PC-3 (cell line): ENCODE measurements at regions not wholly inside any gene's neighbourhood (a gene's known extent, or its start where the extent isn't known, plus 50 kb on each side); places are given as distances from the start of the nearest gene placed in this dataset.
"Not testable (repeated sequence)": the region's sequence is repeated elsewhere in the genome, so short reads cannot be mapped to it uniquely, and the experiment has no call there.

ENCODE experiments used
- ATAC-seq: fragments of 200-7000 bp; cut with Tn5 transposase; 2 replicates; pipeline ENCODE4 v1.9.1; 2020; ENCODE audit warnings: mild to moderate bottlenecking, moderate library complexity
- BruUV-seq: library from RNA; stranded (reverse); fragments of 400-500 nt; replicated peaks from 2 replicates; lab custom pipeline; 2021; lab: Mats Ljungman, UMichigan
- CTCF ChIA-PET: fragments of 300-600 bp; sonication (Branson Sonifier 250); formaldehyde crosslinking; loops from one replicate; lab custom pipeline; 2022; ENCODE audit warnings: antibody characterized with exemption; lab: Charles Lee
- POLR2A ChIA-PET: fragments of 300-600 bp; sonication (Branson Sonifier 250); formaldehyde crosslinking; loops from one replicate; lab custom pipeline; 2022; ENCODE audit warnings: antibody characterized with exemption; ENCODE audit not compliant: unreplicated experiment; lab: Charles Lee
- DNase-seq: peaks from one replicate; pipeline ENCODE4 v3.0.0-alpha.2; 2015
- H2AFZ ChIP-seq: fragments of 300-600 bp; sonication (generic); 2 replicates; pipeline ENCODE4 v1.6.0; 2016; ENCODE audit warnings: antibody characterized with exemption, low read length
- H3F3A ChIP-seq: fragments of 300-600 bp; sonication (generic); one replicate; pipeline ENCODE4 v1.6.0; 2017; ENCODE audit warnings: antibody characterized with exemption, low read length, control low read depth, mild to moderate bottlenecking; ENCODE audit not compliant: unreplicated experiment
- H3K27ac ChIP-seq: fragments of 300-600 bp; sonication (generic); 2 replicates; pipeline ENCODE4 v1.5.1; 2016; ENCODE audit warnings: mild to moderate bottlenecking, low read length
- H3K27me3 ChIP-seq: fragments of 300-600 bp; sonication (generic); 2 replicates; pipeline ENCODE4 v1.6.1; 2016; ENCODE audit warnings: low read length, mixed read lengths
- H3K36me3 ChIP-seq: fragments of 300-600 bp; sonication (generic); 2 replicates; pipeline ENCODE4 v1.6.1; 2016; ENCODE audit warnings: low read depth, mixed run types, low read length, mixed read lengths
- H3K4me1 ChIP-seq: fragments of 300-600 bp; sonication (generic); 2 replicates; pipeline ENCODE4 v1.5.1; 2016; ENCODE audit warnings: low read length; ENCODE audit not compliant: insufficient read depth
- H3K4me2 ChIP-seq: fragments of 300-600 bp; sonication (generic); 2 replicates; pipeline ENCODE4 v1.6.0; 2016; ENCODE audit warnings: low read length
- H3K4me3 ChIP-seq: fragments of 300-600 bp; sonication (generic); 2 replicates; pipeline ENCODE4 v1.5.1; 2016; ENCODE audit warnings: mild to moderate bottlenecking, low read length, mixed read lengths
- H3K79me2 ChIP-seq: fragments of 300-600 bp; sonication (generic); 2 replicates; pipeline ENCODE4 v1.6.1; 2017; ENCODE audit warnings: low read length, mixed read lengths
- H3K9ac ChIP-seq: fragments of 300-600 bp; sonication (generic); 2 replicates; pipeline ENCODE4 v1.6.0; 2016; ENCODE audit warnings: mild to moderate bottlenecking, low read length
- H3K9me2 ChIP-seq: fragments of 300-600 bp; sonication (generic); replicated peaks from 2 replicates; pipeline ENCODE4 v1.6.1; 2016; ENCODE audit warnings: mixed run types, low read length, mixed read lengths
- H3K9me3 ChIP-seq: fragments of 300-600 bp; sonication (generic); 2 replicates; pipeline ENCODE4 v1.6.1; 2016; ENCODE audit warnings: low read length, mixed read lengths
- H4K20me1 ChIP-seq: fragments of 300-600 bp; sonication (generic); 2 replicates; pipeline ENCODE4 v1.6.1; 2016; ENCODE audit warnings: low read length, mixed read lengths
- EZH2 ChIP-seq: fragments of 300-600 bp; sonication (generic); IDR thresholded peaks from one replicate; pipeline ENCODE4 v1.6.1; 2017; ENCODE audit warnings: antibody characterized with exemption, mild to moderate bottlenecking, low read length; ENCODE audit not compliant: unreplicated experiment
- EZH2phosphoT487 ChIP-seq: fragments of 300-600 bp; sonication (generic); IDR thresholded peaks from 2 replicates; pipeline ENCODE4 v1.6.1; 2018; ENCODE audit warnings: mild to moderate bottlenecking, antibody characterized with exemption, low read length, borderline replicate concordance
- intact Hi-C: fragments of 100-400 bp; cut with micrococcal nuclease; formaldehyde crosslinking; loops from 2 replicates; pipeline ENCODE4 v1.9.0; 2023
- TF ChIP-seq, protein P1 (sequence below): fragments of 300-600 bp; sonication (generic); conservative IDR thresholded peaks from 2 replicates; pipeline ENCODE4 v1.5.1; 2017; ENCODE audit warnings: antibody characterized with exemption, low read depth, mild to moderate bottlenecking, low read length

DNA sequence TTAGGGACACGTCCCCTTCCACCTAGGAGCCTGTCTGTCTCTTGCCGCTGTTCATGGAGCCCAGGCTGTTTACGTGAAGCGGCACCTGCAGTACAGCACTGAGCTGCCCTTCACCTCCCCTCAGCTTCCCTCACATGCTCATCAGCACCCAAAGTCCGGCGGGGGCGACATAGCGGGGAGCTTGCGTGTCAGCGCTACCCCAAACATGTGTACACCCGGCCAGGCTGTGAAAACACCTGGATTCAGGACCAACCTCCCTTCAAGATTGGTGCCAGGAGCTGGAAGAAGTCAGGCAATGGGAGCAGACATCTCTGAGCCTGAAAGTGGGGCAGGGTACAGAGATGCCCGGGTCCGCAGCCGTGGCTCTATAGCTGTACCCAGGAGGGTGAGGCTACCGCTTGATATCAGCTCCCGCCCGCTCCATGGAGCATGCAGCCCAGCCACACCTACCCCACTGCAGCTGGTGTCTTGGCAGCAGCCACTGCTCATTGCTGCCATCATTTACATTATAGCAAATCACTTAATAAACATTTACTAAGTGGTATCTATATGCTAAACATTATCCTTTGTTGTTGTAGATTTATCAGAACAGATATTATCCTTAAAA is 712.1 kb downstream of the CDH9 start:
- TF ChIP-seq EZH2phosphoT487 (no peak), EZH2 (no peak)
- TF ChIP-seq, protein P1, sequence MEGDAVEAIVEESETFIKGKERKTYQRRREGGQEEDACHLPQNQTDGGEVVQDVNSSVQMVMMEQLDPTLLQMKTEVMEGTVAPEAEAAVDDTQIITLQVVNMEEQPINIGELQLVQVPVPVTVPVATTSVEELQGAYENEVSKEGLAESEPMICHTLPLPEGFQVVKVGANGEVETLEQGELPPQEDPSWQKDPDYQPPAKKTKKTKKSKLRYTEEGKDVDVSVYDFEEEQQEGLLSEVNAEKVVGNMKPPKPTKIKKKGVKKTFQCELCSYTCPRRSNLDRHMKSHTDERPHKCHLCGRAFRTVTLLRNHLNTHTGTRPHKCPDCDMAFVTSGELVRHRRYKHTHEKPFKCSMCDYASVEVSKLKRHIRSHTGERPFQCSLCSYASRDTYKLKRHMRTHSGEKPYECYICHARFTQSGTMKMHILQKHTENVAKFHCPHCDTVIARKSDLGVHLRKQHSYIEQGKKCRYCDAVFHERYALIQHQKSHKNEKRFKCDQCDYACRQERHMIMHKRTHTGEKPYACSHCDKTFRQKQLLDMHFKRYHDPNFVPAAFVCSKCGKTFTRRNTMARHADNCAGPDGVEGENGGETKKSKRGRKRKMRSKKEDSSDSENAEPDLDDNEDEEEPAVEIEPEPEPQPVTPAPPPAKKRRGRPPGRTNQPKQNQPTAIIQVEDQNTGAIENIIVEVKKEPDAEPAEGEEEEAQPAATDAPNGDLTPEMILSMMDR: no peak
- Histone ChIP-seq H3K4me1 (no peaks in the 10 kb centered on the region), H3K27ac (no peak overlapping the region), H3F3A (no peaks in the 10 kb centered on the region), H3K36me3 (no peaks in the 10 kb centered on the region), H3K4me3 (no peak overlapping the region), H2AFZ (no peak overlapping the region), H3K9ac (no peak overlapping the region), H3K4me2 (no peak overlapping the region), H3K27me3 (no peaks in the 10 kb centered on the region), H3K79me2 (no peaks in the 10 kb centered on the region), H4K20me1 (no peaks in the 10 kb centered on the region), H3K9me3 (no peaks in the 10 kb centered on the region), H3K9me2 (no peaks in the 10 kb centered on the region)
- ATAC-seq (no peak), DNase-seq (no peak)
- intact Hi-C loops: no loop called here
- POLR2A ChIA-PET: no interaction called here
- BruUV-seq: no TSS peak
- CTCF ChIA-PET: no interaction called here

DNA sequence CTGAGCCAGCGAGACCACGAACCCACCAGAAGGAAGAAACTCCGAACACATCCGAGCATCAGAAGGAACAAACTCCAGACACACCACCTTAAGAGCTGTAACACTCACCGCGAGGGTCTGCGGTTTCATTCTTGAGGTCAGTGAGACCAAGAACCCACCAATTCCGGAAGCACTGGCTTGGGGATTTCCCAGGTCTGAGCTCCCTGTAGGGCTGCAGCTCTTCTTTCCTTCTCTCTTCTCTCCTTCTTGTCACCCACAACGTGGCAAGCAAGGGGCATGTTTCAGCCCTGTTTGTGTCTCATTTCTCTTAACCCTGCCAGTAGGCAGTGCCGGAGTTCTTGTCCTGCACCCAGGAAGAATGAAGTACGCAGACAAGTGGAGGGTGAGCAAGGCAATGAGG is 713.0 kb downstream of the CDH9 start:
- BruUV-seq, intact Hi-C loops, H3K27ac ChIP-seq, H3K4me1 ChIP-seq, H3K36me3 ChIP-seq, DNase-seq, H3K79me2 ChIP-seq, H2AFZ ChIP-seq, CTCF ChIA-PET, ATAC-seq, H4K20me1 ChIP-seq, H3K9me2 ChIP-seq, H3K4me3 ChIP-seq, H3F3A ChIP-seq, H3K9me3 ChIP-seq, H3K4me2 ChIP-seq, POLR2A ChIA-PET, H3K9ac ChIP-seq, H3K27me3 ChIP-seq: not testable (repeated sequence)

DNA sequence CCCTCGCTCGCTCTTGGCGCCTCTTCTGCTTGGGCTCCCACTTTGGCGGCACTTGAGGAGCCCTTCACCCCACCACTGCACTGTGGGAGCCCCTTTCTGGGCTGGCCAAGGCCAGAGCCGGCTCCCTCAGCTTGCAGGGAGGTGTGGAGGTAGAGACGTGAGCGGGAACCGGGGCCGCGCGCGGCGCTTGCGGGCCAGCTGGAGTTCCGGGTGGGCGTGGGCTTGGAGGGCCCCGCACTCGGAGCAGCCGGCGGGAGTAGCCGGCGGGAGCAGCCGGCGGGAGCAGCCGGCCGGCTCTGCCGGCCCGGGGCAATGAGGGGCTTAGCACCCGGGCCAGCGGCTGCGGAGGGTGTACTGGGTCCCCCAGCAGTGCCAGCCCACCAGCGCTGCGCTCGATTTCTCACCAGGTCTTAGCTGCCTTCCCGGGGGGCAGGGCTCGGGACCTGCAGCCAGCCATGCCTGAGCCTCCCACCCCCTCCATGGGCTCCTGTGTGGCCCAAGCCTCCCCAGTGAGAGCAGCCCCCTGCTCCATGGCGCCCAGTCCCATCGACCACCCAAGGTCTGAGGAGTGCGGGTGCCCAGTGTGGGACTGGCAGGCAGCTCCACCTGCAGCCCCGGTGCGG is 714.0 kb downstream of the CDH9 start:
- H3K4me3 ChIP-seq, H3K9me3 ChIP-seq, H3K27ac ChIP-seq, H3K79me2 ChIP-seq, intact Hi-C loops, DNase-seq, H2AFZ ChIP-seq, H3K27me3 ChIP-seq, BruUV-seq, H3F3A ChIP-seq, H3K36me3 ChIP-seq, H3K9ac ChIP-seq, POLR2A ChIA-PET, H3K4me2 ChIP-seq, H3K4me1 ChIP-seq, H4K20me1 ChIP-seq, H3K9me2 ChIP-seq, ATAC-seq, CTCF ChIA-PET: not testable (repeated sequence)

DNA sequence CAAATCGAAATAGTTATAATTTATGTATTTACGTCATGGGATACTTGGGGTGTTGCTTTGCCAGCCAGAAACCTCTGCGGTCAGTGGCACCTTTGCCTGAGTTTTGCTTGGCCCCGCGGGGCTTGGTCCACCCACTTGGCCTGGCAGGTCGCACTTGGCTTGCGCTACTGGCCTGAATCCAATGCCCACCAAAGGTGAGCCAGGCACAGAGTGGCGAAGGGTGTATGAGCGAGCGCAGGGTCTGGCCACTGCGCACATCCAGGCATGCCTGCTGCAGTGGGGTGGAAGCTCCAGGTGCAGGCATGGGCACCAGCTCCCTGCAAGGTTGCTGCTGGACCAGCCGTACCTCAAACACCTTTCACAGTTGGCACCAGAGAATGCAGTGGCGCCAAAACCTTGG is 714.6 kb downstream of the CDH9 start:
- ATAC-seq: no peak
- Histone ChIP-seq H2AFZ (no peak overlapping the region), H3K9me3 (no peaks in the 10 kb centered on the region), H3K4me2 (no peak overlapping the region), H4K20me1 (no peaks in the 10 kb centered on the region), H3K79me2 (no peaks in the 10 kb centered on the region), H3K4me1 (no peaks in the 10 kb centered on the region), H3K9ac (no peak overlapping the region), H3F3A (no peaks in the 10 kb centered on the region), H3K9me2 (no peaks in the 10 kb centered on the region), H3K27me3 (no peaks in the 10 kb centered on the region), H3K4me3 (no peak overlapping the region), H3K36me3 (no peaks in the 10 kb centered on the region), H3K27ac (no peak overlapping the region)
- no TSS peak for BruUV-seq
- intact Hi-C loops: no loop called here
- no peak for DNase-seq
- TF ChIP-seq EZH2phosphoT487 (no peak), EZH2 (no peak)
- TF ChIP-seq, protein P1: no peak
- ChIA-PET CTCF (no interaction called here), POLR2A (no interaction called here)
